ENCODE measurements at regions not wholly inside any gene's neighbourhood (a gene's known extent, or its start where the extent isn't known, plus 50 kb on each side); places are given as distances from the start of the nearest gene placed in this dataset.
"Not testable (repeated sequence)": the region's sequence is repeated elsewhere in the genome, so short reads cannot be mapped to it uniquely, and the experiment has no call there.

DNA sequence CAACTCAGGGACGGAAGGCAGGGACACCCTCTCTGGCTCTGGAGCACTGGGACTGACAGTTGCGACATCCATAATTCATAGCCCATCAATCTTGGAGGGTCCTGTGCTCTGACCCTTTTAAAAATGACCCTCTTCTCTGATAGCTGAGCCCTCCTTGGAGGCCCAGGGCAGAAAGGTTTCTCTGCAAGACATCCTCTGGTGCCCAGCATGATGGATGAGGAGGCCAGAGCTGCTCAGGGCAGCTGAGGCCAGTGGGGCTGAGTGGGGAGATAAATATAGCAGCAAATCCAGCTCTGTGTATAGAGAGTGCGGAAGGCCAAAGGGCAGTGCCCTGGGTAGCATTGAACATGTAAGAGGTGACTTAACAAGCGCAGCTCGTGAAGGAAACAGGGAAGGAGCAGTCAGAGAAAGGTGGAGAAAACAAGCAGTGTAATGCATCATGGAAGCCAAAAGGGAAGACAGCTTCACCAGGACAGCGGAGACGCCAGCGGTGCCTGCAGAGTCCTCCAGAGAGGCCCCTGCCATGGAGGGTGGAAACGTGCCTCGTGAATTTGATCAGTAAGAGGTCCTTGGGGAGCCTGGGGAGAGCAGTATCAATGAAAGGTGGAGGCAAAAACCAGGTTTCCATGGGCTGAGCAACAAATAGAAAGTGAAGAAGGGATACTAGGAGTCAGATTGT is 50.4 kb upstream of the FMOD start:
- no peak for DNase-seq

DNA sequence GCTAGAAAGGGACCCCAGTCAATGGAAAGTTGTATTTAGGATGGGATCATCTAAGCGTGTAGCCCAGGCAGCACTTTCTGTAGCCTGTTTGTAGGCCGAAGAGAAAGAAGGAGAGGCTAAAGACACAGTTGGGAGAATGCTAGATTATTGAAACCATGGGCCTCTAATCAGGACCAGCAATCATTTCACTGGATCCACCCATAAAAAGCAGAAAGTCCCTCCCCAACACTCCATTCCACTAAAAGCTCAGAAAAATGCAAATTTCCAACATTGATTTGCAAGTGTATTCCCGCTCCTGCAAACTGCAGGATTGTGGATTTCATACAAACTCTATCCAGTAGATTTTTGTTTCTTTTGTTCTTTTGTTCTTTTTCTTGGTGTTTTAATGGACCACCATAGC is 51.2 kb upstream of the FMOD start:
- DNase-seq = no peak

DNA sequence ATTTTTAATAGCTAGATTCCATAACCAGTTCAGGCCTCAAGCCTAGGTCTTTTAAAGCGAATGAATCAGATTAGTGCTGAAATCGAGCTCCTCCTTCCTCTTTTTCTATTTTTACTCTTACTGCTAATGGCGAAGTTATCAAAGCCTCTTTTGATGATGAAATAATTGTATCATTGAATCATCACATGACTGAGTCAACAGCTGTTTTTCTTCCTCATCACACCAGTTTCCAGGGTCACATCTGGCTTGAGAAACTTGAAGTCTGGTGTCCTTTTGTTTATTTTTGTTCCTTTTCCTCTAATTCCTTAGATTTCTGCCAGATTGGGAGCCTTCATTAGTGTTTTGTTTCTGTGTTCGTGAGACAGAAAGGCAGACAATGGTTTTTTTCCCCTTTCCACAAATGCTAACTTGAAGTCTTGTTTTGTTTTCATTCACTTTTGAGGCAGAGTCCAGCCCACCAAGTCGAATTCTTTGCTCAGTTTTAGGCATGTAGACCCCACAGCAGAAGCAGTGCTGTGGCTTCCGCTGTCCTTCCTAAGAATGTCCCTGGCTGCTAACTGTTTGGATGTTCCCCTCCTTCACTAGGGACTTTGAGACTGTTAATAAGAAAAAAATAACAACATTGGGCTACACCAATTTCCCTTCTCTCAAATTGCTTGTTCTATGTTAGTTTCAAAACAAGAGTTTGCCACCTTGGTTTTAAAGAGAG is 51.9 kb upstream of the FMOD start:
- peak; percentile 79 for DNase-seq

DNA sequence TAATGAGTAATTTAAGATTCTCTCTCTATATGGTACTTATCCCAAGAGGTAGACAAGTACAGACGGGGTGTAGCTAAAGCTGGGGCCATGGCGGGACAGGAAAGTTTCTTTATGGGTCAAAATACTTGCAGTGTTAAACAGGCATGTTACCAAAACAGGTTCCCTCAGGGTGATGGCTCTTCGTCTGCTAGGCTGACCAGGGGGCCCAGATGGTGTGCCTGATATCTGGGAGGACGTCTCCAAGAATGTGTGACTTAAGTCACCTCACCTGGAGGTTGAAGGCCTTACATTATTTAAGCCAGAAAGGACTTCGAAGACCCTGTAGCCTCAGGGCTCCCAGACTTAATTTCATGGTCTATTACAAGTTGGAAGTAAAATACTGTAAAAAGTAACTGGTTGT is 52.7 kb upstream of the FMOD start:
- DNase-seq = no peak

DNA sequence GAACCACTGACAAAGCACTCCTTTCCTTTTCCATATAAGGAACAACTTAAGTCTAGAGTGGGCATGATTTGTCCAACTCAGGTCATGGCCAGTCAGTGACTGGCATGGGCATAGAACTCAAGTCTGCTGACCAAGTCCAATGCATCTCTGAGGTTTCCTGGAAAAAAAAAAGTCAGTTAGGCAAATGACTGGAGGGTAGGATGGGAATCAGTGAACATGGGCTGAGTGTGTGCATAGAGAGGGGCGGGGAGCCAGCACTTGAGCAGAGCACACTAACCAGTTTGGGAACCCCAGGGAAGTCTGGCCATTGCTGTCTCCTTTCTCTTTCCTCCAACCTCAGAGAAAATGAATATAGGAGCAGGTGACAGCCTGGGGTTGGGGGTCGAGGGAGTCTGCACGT is 53.6 kb upstream of the FMOD start:
- no peak for DNase-seq

- peak; percentile 24 for DNase-seq
These were observed 54.9 kb upstream of the FMOD start for GRCh38 chr1:203405703-203406438.

DNA sequence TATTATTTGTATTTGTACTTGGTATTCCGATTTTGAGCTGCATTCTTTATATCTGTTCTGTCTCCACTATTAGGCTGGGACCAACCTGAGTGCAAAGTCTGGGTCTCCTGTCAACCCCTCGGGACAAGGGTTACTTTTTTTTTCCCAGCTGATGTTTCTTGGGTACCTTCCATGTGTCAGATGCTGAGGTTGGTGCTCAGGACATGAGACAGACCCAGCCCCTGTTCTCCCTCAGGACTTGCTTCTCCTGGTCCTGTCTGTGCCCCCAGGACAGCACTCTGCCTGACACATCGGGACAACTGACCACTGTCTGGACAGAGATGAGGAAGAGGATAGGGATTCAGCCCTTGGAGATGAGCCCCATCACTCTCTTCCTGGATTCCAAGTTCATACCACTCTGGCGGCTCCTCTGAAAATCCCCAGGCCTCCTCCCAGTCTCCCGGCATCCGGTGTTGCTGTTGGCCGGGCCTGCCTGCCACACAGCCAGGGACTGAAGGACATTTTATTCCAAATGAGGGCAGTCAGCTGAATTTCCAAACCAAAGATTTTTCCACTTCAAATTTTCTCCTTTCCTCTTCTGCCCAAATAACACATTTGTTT is 55.6 kb upstream of the FMOD start:
- peak; percentile 37 for DNase-seq

DNA sequence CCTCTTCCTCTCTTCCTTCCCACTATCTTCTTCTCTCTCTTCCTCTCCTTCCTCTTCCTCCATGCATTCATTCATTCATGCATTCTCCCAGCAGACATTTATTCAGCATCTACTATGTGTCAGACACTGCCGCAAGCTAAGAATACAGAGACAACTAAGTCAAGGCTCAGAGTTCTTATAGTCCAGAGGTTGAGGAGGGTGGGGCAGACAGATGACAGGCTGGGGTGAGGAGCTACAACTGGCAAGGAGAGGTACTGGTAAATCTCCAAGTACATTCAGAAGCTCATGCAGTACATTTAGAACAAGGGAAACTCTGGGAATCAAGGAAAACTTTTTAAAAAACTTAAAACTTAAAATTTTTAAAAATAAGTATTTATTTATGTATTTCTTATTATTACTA is 56.4 kb upstream of the FMOD start:
- DNase-seq = no peak

GRCh38 chr1:203408486-203409481 is 57.9 kb upstream of the FMOD start:
- peak; percentile 68 for DNase-seq

- DNase-seq = no peak
These were observed 59.4 kb upstream of the FMOD start for GRCh38 chr1:203410182-203410900.

DNA sequence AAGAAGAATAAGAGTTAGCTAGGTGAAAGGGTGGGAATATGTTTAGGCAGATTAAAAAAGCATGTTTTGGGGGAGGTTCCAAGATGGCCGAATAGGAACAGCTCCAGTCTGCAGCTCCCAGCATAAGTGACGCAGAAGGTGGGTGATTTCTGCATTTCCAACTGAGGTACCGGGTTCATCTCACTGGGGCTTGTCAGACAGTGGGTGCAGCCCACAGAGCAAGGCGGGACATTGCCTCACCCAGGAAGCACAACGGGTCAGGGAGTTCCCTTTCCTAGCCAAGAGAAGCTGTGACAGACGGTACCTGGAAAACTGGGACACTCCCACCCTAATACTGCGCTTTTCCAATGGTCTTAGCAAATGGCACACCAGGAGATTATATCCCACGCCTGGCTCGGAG is 60.5 kb upstream of the FMOD start:
- DNase-seq = not testable (repeated sequence)

DNA sequence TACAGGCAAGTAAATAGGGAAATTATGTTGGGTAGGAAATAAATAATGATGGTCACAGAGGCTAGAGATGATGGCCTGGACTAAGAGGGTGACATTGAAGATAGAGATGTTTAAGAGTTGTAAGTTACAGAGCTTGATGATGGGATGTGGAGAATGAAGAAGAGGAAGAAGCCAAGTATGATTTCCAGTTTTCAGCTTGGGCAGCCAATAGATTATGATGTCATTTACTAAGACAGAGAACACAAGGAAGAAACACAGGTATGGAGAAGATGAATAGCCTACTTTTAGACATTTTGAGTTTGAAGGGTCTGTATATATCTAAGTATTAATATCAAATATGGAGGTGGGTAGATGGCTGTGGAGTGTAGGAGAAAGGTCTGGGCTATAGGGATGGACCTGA is 56.0 kb upstream of the PRELP start:
- DNase-seq = no peak

DNA sequence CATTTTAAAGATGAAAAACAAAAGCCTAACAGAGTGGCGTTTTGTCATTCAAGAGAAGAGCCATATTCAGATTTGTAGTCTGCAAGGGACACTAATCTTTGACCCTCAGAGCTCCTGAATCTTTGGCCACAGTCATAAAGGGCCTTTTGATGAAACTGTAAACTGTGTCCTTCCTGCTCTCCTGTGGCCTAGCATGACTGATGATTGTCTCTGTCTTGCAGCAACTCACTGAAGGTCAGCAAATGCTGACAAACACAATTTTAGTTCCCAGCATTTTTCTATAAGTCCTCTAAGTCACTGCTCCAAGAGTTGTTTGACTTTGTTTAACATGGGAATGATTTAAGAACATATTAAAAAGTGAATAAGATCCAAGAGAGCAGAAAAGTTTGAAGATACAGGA is 55.3 kb upstream of the PRELP start:
- no peak for DNase-seq

GRCh38 chr1:203421246-203421645 is 54.4 kb upstream of the PRELP start:
- no peak for DNase-seq

DNA sequence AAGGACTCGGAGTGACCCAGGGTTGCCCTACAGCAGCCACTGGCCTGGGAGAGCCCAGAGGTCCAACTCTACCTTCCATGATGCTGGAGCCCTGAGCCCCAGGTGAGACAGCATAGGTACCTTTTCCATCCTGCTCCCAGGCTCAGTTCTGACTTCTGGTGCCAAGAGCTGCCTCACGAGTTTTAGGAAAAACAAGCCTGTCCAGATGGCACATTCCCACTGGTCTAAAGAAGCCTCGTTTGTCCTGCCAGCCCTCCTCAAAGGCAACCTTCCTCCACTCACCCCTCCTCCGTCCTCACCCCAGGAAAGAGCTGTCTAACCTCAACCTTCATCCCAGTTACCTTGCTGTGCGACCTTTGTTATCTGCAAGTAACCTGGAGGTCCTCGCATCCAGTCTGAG is 53.5 kb upstream of the PRELP start:
- DNase-seq = no peak

GRCh38 chr1:203422656-203423055 is 53.0 kb upstream of the PRELP start:
- DNase-seq = no peak

GRCh38 chr1:203424285-203424684 is 51.3 kb upstream of the PRELP start:
- DNase-seq = no peak

- DNase-seq = no peak
These were observed 50.5 kb upstream of the PRELP start for GRCh38 chr1:203424861-203425662.

- DNase-seq = no peak
These were observed 50.0 kb upstream of the PRELP start for GRCh38 chr1:203425663-203425975.

Data from tongue (tissue), 1 donor.